ENCODE measurements at regions not wholly inside any gene's neighbourhood (a gene's known extent, or its start where the extent isn't known, plus 50 kb on each side); places are given as distances from the start of the nearest gene placed in this dataset.

- Histone ChIP-seq H4K20me1 (ENCODE audit: low read depth, low read length) (no peaks in the 10 kb centered on the region), H3K27me3 (ENCODE audit: low read length) (no peaks in the 10 kb centered on the region), H3K27ac (ENCODE audit: low read depth, low read length) (no peak overlapping the region)
Observed at GRCh38 chr10:4313051-4313450, 513.0 kb upstream of the AKR1E2 start.

DNA sequence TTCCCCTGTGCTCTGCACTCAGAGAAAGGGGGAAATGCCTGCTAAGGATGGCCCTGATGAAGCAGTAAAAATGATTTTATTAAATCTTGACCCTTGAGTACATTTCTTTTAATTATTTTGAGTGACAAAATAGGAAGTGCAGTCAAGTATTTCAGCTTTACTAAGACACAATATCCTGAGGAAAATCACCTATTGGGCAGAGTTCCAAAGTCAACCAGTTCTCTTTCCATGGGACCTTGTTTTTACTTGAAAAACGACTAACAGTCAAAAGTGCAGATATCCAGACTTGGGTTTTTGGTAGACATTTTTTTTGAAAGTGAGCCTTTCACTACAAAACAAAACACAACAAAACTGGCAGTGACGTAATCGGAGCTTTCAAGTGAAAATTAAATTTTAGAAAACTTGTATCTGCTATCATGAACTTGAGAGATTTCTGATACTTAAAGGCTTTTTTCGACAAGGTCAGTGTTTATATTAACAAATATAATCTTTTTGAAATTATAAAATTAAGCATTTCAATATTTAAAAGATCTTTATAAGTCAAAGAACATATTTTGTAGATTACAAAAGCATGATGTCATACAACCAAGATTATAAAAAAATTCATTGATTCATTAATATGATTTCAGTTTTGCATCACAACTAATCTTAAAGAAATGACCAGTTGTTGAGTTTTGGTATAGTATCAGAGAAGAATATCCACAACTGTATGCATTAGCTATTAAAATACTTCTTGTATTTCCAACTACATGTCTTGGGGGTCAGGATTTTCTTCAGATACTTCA lies 513.8 kb upstream of the AKR1E2 start:
- H3K4me3 ChIP-seq (ENCODE audit: insufficient read depth, low read length, poor library complexity, severe bottlenecking) = no peak overlapping the region
- no peak overlapping the region for H3K4me2 ChIP-seq (ENCODE audit: low read depth, low read length, poor library complexity, severe bottlenecking)
- no peaks in the 10 kb centered on the region for H3K27me3 ChIP-seq (ENCODE audit: low read length)
- H3K9me3 ChIP-seq (ENCODE audit: insufficient read depth, low read length) = no peaks in the 10 kb centered on the region
- no peak for TF ChIP-seq EZH2phosphoT487 (conservative IDR thresholded peaks at IDR 0.05; ENCODE audit: low read length)
- TF ChIP-seq CTCF (IDR thresholded peaks at IDR 0.05; ENCODE audit: insufficient read depth, low read length, poor library complexity, severe bottlenecking) = no peak
- H3K36me3 ChIP-seq (ENCODE audit: low read length) = no peaks in the 10 kb centered on the region
- no peaks in the 10 kb centered on the region for H3K9me2 ChIP-seq (replicated peaks; ENCODE audit: insufficient read depth, low read length)
- H3K9ac ChIP-seq (ENCODE audit: low read length) = no peak overlapping the region
- no peak overlapping the region for H3K27ac ChIP-seq (ENCODE audit: low read depth, low read length)
- H4K20me1 ChIP-seq (ENCODE audit: low read depth, low read length) = no peaks in the 10 kb centered on the region
- no peak overlapping the region for H2AFZ ChIP-seq (ENCODE audit: low read depth, low read length, severe bottlenecking)
- H3F3A ChIP-seq (ENCODE audit: insufficient read depth) = no peaks in the 10 kb centered on the region
- no peaks in the 10 kb centered on the region for H3K79me2 ChIP-seq (ENCODE audit: insufficient read depth, low read length)

More at GRCh38 chr10:4313051-4313450, 513.0 kb upstream of the AKR1E2 start:
- H3K9me2 ChIP-seq (replicated peaks; ENCODE audit: insufficient read depth, low read length) = no peaks in the 10 kb centered on the region
- no peak overlapping the region for H3K4me2 ChIP-seq (ENCODE audit: low read depth, low read length, poor library complexity, severe bottlenecking)
- no peak overlapping the region for H2AFZ ChIP-seq (ENCODE audit: low read depth, low read length, severe bottlenecking)
- H3F3A ChIP-seq (ENCODE audit: insufficient read depth) = no peaks in the 10 kb centered on the region
- TF ChIP-seq CTCF (IDR thresholded peaks at IDR 0.05; ENCODE audit: insufficient read depth, low read length, poor library complexity, severe bottlenecking) (no peak), EZH2phosphoT487 (conservative IDR thresholded peaks at IDR 0.05; ENCODE audit: low read length) (no peak)
- H3K4me3 ChIP-seq (ENCODE audit: insufficient read depth, low read length, poor library complexity, severe bottlenecking) = no peak overlapping the region
- H3K9me3 ChIP-seq (ENCODE audit: insufficient read depth, low read length) = no peaks in the 10 kb centered on the region
- H3K36me3 ChIP-seq (ENCODE audit: low read length) = no peaks in the 10 kb centered on the region
- no peaks in the 10 kb centered on the region for H3K79me2 ChIP-seq (ENCODE audit: insufficient read depth, low read length)
- H3K9ac ChIP-seq (ENCODE audit: low read length) = no peak overlapping the region

GRCh38 chr10:4310172-4310571 lies 515.8 kb upstream of the AKR1E2 start:
- H3K9me2 ChIP-seq (replicated peaks; ENCODE audit: insufficient read depth, low read length) = no peaks in the 10 kb centered on the region
- H3F3A ChIP-seq (ENCODE audit: insufficient read depth) = no peaks in the 10 kb centered on the region
- H3K9ac ChIP-seq (ENCODE audit: low read length) = no peak overlapping the region
- H3K79me2 ChIP-seq (ENCODE audit: insufficient read depth, low read length) = no peaks in the 10 kb centered on the region
- H3K27me3 ChIP-seq (ENCODE audit: low read length) = no peaks in the 10 kb centered on the region
- H3K9me3 ChIP-seq (ENCODE audit: insufficient read depth, low read length) = no peaks in the 10 kb centered on the region
- H3K4me2 ChIP-seq (ENCODE audit: low read depth, low read length, poor library complexity, severe bottlenecking) = no peak overlapping the region
- no peak overlapping the region for H3K27ac ChIP-seq (ENCODE audit: low read depth, low read length)
- TF ChIP-seq CTCF (IDR thresholded peaks at IDR 0.05; ENCODE audit: insufficient read depth, low read length, poor library complexity, severe bottlenecking) (no peak), EZH2phosphoT487 (conservative IDR thresholded peaks at IDR 0.05; ENCODE audit: low read length) (no peak)
- H4K20me1 ChIP-seq (ENCODE audit: low read depth, low read length) = no peaks in the 10 kb centered on the region
- H2AFZ ChIP-seq (ENCODE audit: low read depth, low read length, severe bottlenecking) = no peak overlapping the region
- no peak overlapping the region for H3K4me3 ChIP-seq (ENCODE audit: insufficient read depth, low read length, poor library complexity, severe bottlenecking)
- no peaks in the 10 kb centered on the region for H3K36me3 ChIP-seq (ENCODE audit: low read length)
